A673 (cell line): ENCODE measurements at regions not wholly inside any gene's neighbourhood (a gene's known extent, or its start where the extent isn't known, plus 50 kb on each side); places are given as distances from the start of the nearest gene placed in this dataset.
A peak's percentile ranks its signal among the peaks of the same experiment; 100 is the strongest.

Experiments used
- BruUV-seq: library from RNA; stranded (reverse); fragments of 400-500 nt; replicated peaks from 2 replicates; lab custom pipeline; 2021; lab: Mats Ljungman, UMichigan
- CTCF ChIA-PET: fragments of 300-600 bp; sonication (Branson Sonifier 250); formaldehyde crosslinking; loops from one replicate; lab custom pipeline; 2022; ENCODE audit warnings: antibody characterized with exemption; lab: Charles Lee
- POLR2A ChIA-PET: fragments of 300-600 bp; sonication (Branson Sonifier 250); formaldehyde crosslinking; loops from one replicate; lab custom pipeline; 2022; ENCODE audit warnings: antibody characterized with exemption; ENCODE audit not compliant: low non-redundant PET; lab: Charles Lee
- DNase-seq: peaks from one replicate; pipeline ENCODE4 v3.0.0-alpha.2; 2015; ENCODE audit warnings: low spot score
- H3K27ac ChIP-seq: fragments of 200-600 bp; sonication (generic); 2 replicates; pipeline ENCODE4 v1.5.1; 2016; ENCODE audit warnings: mixed run types, low read depth, mild to moderate bottlenecking, mixed read lengths, antibody characterized with exemption, low read length; ENCODE audit not compliant: poor library complexity, severe bottlenecking
- H3K27me3 ChIP-seq: fragments of 200-600 bp; sonication (generic); replicated peaks from 2 replicates; pipeline ENCODE4 v1.6.1; 2017; ENCODE audit warnings: mixed run types, low read depth, mild to moderate bottlenecking, mixed read lengths, antibody characterized with exemption, low read length; ENCODE audit not compliant: insufficient read depth, poor library complexity
- H3K36me3 ChIP-seq: fragments of 200-600 bp; sonication (generic); 2 replicates; pipeline ENCODE4 v1.6.1; 2016; ENCODE audit warnings: mixed run types, mild to moderate bottlenecking, mixed read lengths, antibody characterized with exemption, low read length; ENCODE audit not compliant: insufficient read depth, poor library complexity, severe bottlenecking
- H3K4me1 ChIP-seq: fragments of 200-600 bp; sonication (generic); 2 replicates; pipeline ENCODE4 v1.6.1; 2017; ENCODE audit warnings: mixed run types, mild to moderate bottlenecking, mixed read lengths, antibody characterized with exemption, low read length; ENCODE audit not compliant: insufficient read depth, poor library complexity, severe bottlenecking
- H3K4me3 ChIP-seq: fragments of 200-600 bp; sonication (generic); 2 replicates; pipeline ENCODE4 v1.5.1; 2016; ENCODE audit warnings: low read depth, mixed run types, mild to moderate bottlenecking, mixed read lengths, low read length; ENCODE audit not compliant: poor library complexity, severe bottlenecking
- H3K9me3 ChIP-seq: fragments of 200-600 bp; sonication (generic); 2 replicates; pipeline ENCODE4 v1.6.1; 2016; ENCODE audit warnings: mixed run types, low read depth, mild to moderate bottlenecking, mixed read lengths, antibody characterized with exemption, low read length; ENCODE audit not compliant: poor library complexity, severe bottlenecking
- CTCF ChIP-seq: fragments of 300-800, 200-600 bp; sonication (generic); conservative IDR thresholded peaks from 2 replicates; pipeline ENCODE4 v1.5.1; 2017; ENCODE audit warnings: low read depth, mild to moderate bottlenecking, antibody characterized with exemption, low read length, moderate library complexity, mixed read lengths
- EZH2 ChIP-seq: fragments of 200-600 bp; sonication (generic); IDR thresholded peaks from 2 replicates; pipeline ENCODE4 v1.6.1; 2017; ENCODE audit warnings: borderline replicate concordance, low read depth, mild to moderate bottlenecking, mixed read lengths, antibody characterized with exemption, low read length; ENCODE audit not compliant: poor library complexity, severe bottlenecking
- intact Hi-C: fragments of 100-400 bp; cut with micrococcal nuclease; formaldehyde crosslinking; loops from one replicate; pipeline ENCODE4 v1.10.0; 2022; ENCODE audit not compliant: unreplicated experiment

- H3K9me3 ChIP-seq, result no peaks in the 10 kb centered on the region
- DNase-seq, result no peak
- no peak overlapping the region for H3K27ac ChIP-seq
- intact Hi-C loops, result no loop called here
- ChIA-PET CTCF (no interaction called here), POLR2A (no interaction called here)
- no peaks in the 10 kb centered on the region for H3K4me1 ChIP-seq
- no peak for TF ChIP-seq CTCF
- no peak for TF ChIP-seq EZH2
- H3K4me3 ChIP-seq, result no peak overlapping the region
- H3K27me3 ChIP-seq, result no peaks in the 10 kb centered on the region
- H3K36me3 ChIP-seq, result no peaks in the 10 kb centered on the region
- BruUV-seq, result no TSS peak
Observed at GRCh38 chr3:81923038-81923437, 161.6 kb upstream of the GBE1 start.

GRCh38 chr3:81922404-81922803 is 161.0 kb upstream of the GBE1 start:
- no peak overlapping the region for H3K4me3 ChIP-seq
- CTCF ChIA-PET, result no interaction called here
- H3K27me3 ChIP-seq, result no peaks in the 10 kb centered on the region
- POLR2A ChIA-PET, result no interaction called here
- DNase-seq, result no peak
- H3K4me1 ChIP-seq, result no peaks in the 10 kb centered on the region
- BruUV-seq, result no TSS peak
- intact Hi-C loops, result no loop called here
- H3K27ac ChIP-seq, result no peak overlapping the region
- H3K36me3 ChIP-seq, result no peaks in the 10 kb centered on the region
- no peaks in the 10 kb centered on the region for H3K9me3 ChIP-seq
- no peak for TF ChIP-seq EZH2
- TF ChIP-seq CTCF, result no peak

- Histone ChIP-seq H3K4me1 (no peaks in the 10 kb centered on the region), H3K9me3 (no peaks in the 10 kb centered on the region), H3K27me3 (no peaks in the 10 kb centered on the region), H3K36me3 (no peaks in the 10 kb centered on the region), H3K27ac (no peak overlapping the region), H3K4me3 (no peak overlapping the region)
- TF ChIP-seq CTCF (no peak), EZH2 (no peak)
- intact Hi-C loops, result no loop called here
- ChIA-PET CTCF (no interaction called here), POLR2A (no interaction called here)
- DNase-seq, result peak; percentile 27
- BruUV-seq, result no TSS peak
Observed at GRCh38 chr3:81920816-81921215, 159.4 kb upstream of the GBE1 start.
